ENCODE measurements at regions not wholly inside any gene's neighbourhood (a gene's known extent, or its start where the extent isn't known, plus 50 kb on each side); places are given as distances from the start of the nearest gene placed in this dataset.

DNA sequence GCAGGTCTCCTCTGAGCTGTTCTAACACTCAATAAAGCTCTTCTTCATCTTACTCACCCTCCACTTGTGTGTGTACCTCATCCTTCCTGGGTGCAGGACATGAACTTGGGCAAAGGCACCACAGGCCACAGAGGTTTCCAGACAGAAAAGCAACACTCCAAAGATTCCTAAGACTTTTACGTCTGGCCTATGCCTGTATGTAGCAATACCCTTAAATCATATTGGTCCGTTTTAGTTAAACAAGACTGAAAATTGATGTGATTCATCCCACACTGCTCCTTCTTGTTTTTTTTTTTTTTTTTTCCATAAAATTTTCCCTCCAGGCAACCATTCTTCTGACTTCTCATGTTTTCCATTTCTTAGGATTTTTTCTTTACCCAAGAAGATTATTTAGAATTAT lies 404.3 kb downstream of the PID1 start:
- no peak overlapping the region for H3K4me3 ChIP-seq (replicated peaks in 1 of 3; ENCODE audit: low read depth in 2 of 3, low read length in 3 of 3)
- no peaks in the 10 kb centered on the region for H3K79me2 ChIP-seq (ENCODE audit: insufficient read depth, low read length)
- DNase-seq = no peak
- H3K27me3 ChIP-seq (ENCODE audit: control insufficient read depth in 2 of 2, insufficient read depth in 2 of 2, low read length in 2 of 2) = no peaks in the 10 kb centered on the region
- Mint-ChIP-seq H3K27me3 (ENCODE audit: low read depth in 3 of 3) (peaks cover 0 to 2% (median 0%) of the 10 kb centered on the region in 3 donors), H3K4me1 (no peaks in the 10 kb centered on the region), H3K27ac (no peak overlapping the region), H3K36me3 (no peaks in the 10 kb centered on the region), H3K9me3 (peaks cover 2 to 21% (median 6%) of the 10 kb centered on the region in 7 donors), H3K4me3 (no peak overlapping the region)
- H4K20me1 ChIP-seq (ENCODE audit: insufficient read depth, low read length) = no peaks in the 10 kb centered on the region
- no peak overlapping the region for H3K4me2 ChIP-seq (replicated peaks; ENCODE audit: extremely low read depth, low read length, poor library complexity, severe bottlenecking)
- H2AFZ ChIP-seq (ENCODE audit: insufficient read depth, low read depth, low read length, poor library complexity, severe bottlenecking) = no peak overlapping the region
- H3K9ac ChIP-seq (ENCODE audit: insufficient read depth, low read length, poor library complexity, severe bottlenecking) = no peak overlapping the region
- H3K4me1 ChIP-seq (ENCODE audit: control insufficient read depth in 1 of 2, insufficient read depth in 2 of 2, low read length in 2 of 2) = no peaks in the 10 kb centered on the region
- H3K36me3 ChIP-seq (replicated peaks in 1 of 2; ENCODE audit: control insufficient read depth in 1 of 2, insufficient read depth in 2 of 2, low read length in 2 of 2) = no peaks in the 10 kb centered on the region
- intact Hi-C loops (cut with micrococcal nuclease) = no loop called here
- TF ChIP-seq CTCF (IDR thresholded peaks at IDR 0.05) = no peak
- H3K27ac ChIP-seq (ENCODE audit: low read depth in 1 of 2, low read length in 2 of 2) = no peak overlapping the region
- H3K9me3 ChIP-seq (replicated peaks in 1 of 2; ENCODE audit: control insufficient read depth in 1 of 2, insufficient read depth in 1 of 2, low read length in 2 of 2) = peaks cover 6 to 12% of the 10 kb centered on the region in 2 donors
- 100% methylated on average over 2 of the region's 2 CpGs for WGBS (ENCODE audit: insufficient coverage)

DNA sequence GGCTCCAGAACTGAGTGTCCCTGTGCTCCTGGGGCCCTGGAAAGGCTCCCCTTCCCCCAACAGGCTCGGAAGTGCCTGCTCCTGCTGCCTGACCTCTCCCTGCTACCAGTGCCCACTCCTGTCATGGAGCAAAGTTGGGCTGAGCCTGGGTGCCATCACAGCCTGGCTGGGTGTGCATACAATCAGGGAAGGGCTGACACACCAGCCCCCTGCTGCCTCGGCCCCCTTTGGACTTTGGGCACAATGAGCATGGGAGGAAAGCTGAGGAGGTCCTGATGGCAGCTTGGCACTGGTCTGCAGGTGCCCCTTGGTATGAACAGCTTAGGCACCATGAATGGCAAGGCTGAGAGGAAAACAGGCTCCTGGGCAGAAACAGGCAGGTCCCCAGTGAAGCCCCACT lies 405.0 kb downstream of the PID1 start:
- H3K27me3 ChIP-seq (ENCODE audit: control insufficient read depth in 2 of 2, insufficient read depth in 2 of 2, low read length in 2 of 2) = no peaks in the 10 kb centered on the region
- no peaks in the 10 kb centered on the region for H4K20me1 ChIP-seq (ENCODE audit: insufficient read depth, low read length)
- H3K79me2 ChIP-seq (ENCODE audit: insufficient read depth, low read length) = no peaks in the 10 kb centered on the region
- no peak overlapping the region for H2AFZ ChIP-seq (ENCODE audit: insufficient read depth, low read depth, low read length, poor library complexity, severe bottlenecking)
- intact Hi-C loops (cut with micrococcal nuclease) = no loop called here
- Mint-ChIP-seq H3K27me3 (ENCODE audit: low read depth in 3 of 3) (peaks cover 0 to 2% (median 0%) of the 10 kb centered on the region in 3 donors), H3K36me3 (no peaks in the 10 kb centered on the region), H3K9me3 (peaks cover 2 to 21% (median 5%) of the 10 kb centered on the region in 7 donors), H3K4me3 (no peak overlapping the region), H3K27ac (peak overlapping the region in 1 of 7 donors; percentile 13), H3K4me1 (no peaks in the 10 kb centered on the region)
- H3K36me3 ChIP-seq (replicated peaks in 1 of 2; ENCODE audit: control insufficient read depth in 1 of 2, insufficient read depth in 2 of 2, low read length in 2 of 2) = no peaks in the 10 kb centered on the region
- no peaks in the 10 kb centered on the region for H3K4me1 ChIP-seq (ENCODE audit: control insufficient read depth in 1 of 2, insufficient read depth in 2 of 2, low read length in 2 of 2)
- no peak overlapping the region for H3K4me2 ChIP-seq (replicated peaks; ENCODE audit: extremely low read depth, low read length, poor library complexity, severe bottlenecking)
- H3K9ac ChIP-seq (ENCODE audit: insufficient read depth, low read length, poor library complexity, severe bottlenecking) = no peak overlapping the region
- no peak overlapping the region for H3K4me3 ChIP-seq (replicated peaks in 1 of 3; ENCODE audit: low read depth in 2 of 3, low read length in 3 of 3)
- H3K27ac ChIP-seq (ENCODE audit: low read depth in 1 of 2, low read length in 2 of 2) = no peak overlapping the region
- TF ChIP-seq CTCF (IDR thresholded peaks at IDR 0.05) = no peak
- 79% methylated on average over 2 of the region's 2 CpGs for WGBS (ENCODE audit: insufficient coverage)
- DNase-seq = no peak
- peaks cover 6 to 12% of the 10 kb centered on the region in 2 donors for H3K9me3 ChIP-seq (replicated peaks in 1 of 2; ENCODE audit: control insufficient read depth in 1 of 2, insufficient read depth in 1 of 2, low read length in 2 of 2)

Measured in CD14-positive monocyte (primary cell).